K562 (cell line): ENCODE measurements at regions not wholly inside any gene's neighbourhood (a gene's known extent, or its start where the extent isn't known, plus 50 kb on each side); places are given as distances from the start of the nearest gene placed in this dataset.

Experiments
- ATAC-seq: fragments of 200-7000 bp; cut with Tn5 transposase; 3 replicates; pipeline ENCODE4 v1.9.1; 2020; ENCODE audit warnings: moderate library complexity
- BruUV-seq: library from RNA; stranded (reverse); fragments of 400-500 nt; replicated peaks from 2 replicates; lab custom pipeline; 2021; lab: Mats Ljungman, UMichigan
- CTCF ChIA-PET: fragments of 300-600 bp; formaldehyde crosslinking; extraction: SDS; loops from one replicate; lab custom pipeline; 2021; ENCODE audit warnings: low intra/inter-chr PET ratio; lab: Yijun Ruan, JAX
- POLR2A ChIA-PET: fragments of 300-600, 350-650 bp; sonication (Branson Sonifier 250); formaldehyde crosslinking; extraction: SDS; loops from one replicate; lab custom pipeline; 2021; ENCODE audit warnings: antibody characterized with exemption, inconsistent platforms; lab: Yijun Ruan, JAX
- DNase-seq, 4 experiments: peaks; one replicate each; pipeline versions ENCODE4 v3.0.0 to v3.0.0-alpha.2; 2011 to 2018; ENCODE audit warnings: low spot score in 3 of 4, mixed read lengths in 3 of 4; ENCODE audit errors: extremely low read depth in 1 of 4
- FAIRE-seq: peaks from 2 replicates; lab custom pipeline; 2011; peaks lifted over from hg19 to GRCh38; lab: Jason Lieb, UNC
- H2AFZ ChIP-seq: 2 replicates; pipeline ENCODE4 v1.6.0; 2011; ENCODE audit warnings: low read depth, low read length, control low read depth, inconsistent platforms
- H3K27ac ChIP-seq: fragments of 200-600 bp; 3 replicates; pipeline ENCODE4 v1.8.0; 2011; ENCODE audit warnings: low read depth, mild to moderate bottlenecking, control low read depth, inconsistent platforms, low read length, moderate library complexity, mixed read lengths; ENCODE audit errors: extremely low read depth
- H3K27me3 ChIP-seq, 2 experiments: fragments of 300-600 bp in 1 of 2; 2 replicates in 1 of 2; 3 replicates in 1 of 2; pipeline versions ENCODE4 v1.6.0 to v1.8.0; 2011; ENCODE audit warnings: inconsistent platforms in 2 of 2, low read length in 2 of 2, mild to moderate bottlenecking in 1 of 2, mixed read lengths in 1 of 2, moderate library complexity in 1 of 2; ENCODE audit not compliant: control insufficient read depth in 2 of 2, insufficient read depth in 2 of 2
- H3K36me3 ChIP-seq: fragments of 300-600 bp; 3 replicates; pipeline ENCODE4 v1.8.0; 2011; ENCODE audit warnings: mild to moderate bottlenecking, low read length, inconsistent platforms; ENCODE audit not compliant: control insufficient read depth, insufficient read depth
- H3K4me1 ChIP-seq, 2 experiments: fragments of 200-600 bp in 1 of 2; replicated peaks in 1 of 2; 2 replicates in 1 of 2; 3 replicates in 1 of 2; pipeline versions ENCODE4 v1.5.1 to v1.8.0; 2011; ENCODE audit warnings: inconsistent platforms in 2 of 2, low read length in 2 of 2, mild to moderate bottlenecking in 1 of 2, mixed read lengths in 1 of 2, moderate library complexity in 1 of 2; ENCODE audit not compliant: control insufficient read depth in 2 of 2, insufficient read depth in 2 of 2
- H3K4me2 ChIP-seq: 2 replicates; pipeline ENCODE4 v1.6.1; 2011; ENCODE audit warnings: low read length, control low read depth, inconsistent platforms, mixed read lengths; ENCODE audit not compliant: insufficient read depth
- H3K4me3 ChIP-seq: fragments of 200-600 bp; sonication (generic), shearing (Covaris generic); 2 replicates; pipeline ENCODE4 v1.5.1; 2016; ENCODE audit warnings: control low read depth, inconsistent platforms
- H3K79me2 ChIP-seq: fragments of 200-600 bp; 3 replicates; pipeline ENCODE4 v1.8.0; 2011; ENCODE audit warnings: low read length, inconsistent platforms; ENCODE audit not compliant: control insufficient read depth, insufficient read depth
- H3K9ac ChIP-seq, 2 experiments: 2 replicates each; pipeline versions ENCODE4 v1.6.0 to v1.6.1; 2011; ENCODE audit warnings: low read depth in 2 of 2, low read length in 2 of 2, control low read depth in 1 of 2, inconsistent platforms in 1 of 2, mild to moderate bottlenecking in 1 of 2, mixed read lengths in 1 of 2; ENCODE audit not compliant: insufficient read depth in 1 of 2
- H3K9me1 ChIP-seq: one replicate; pipeline ENCODE4 v1.6.0; 2011; ENCODE audit warnings: inconsistent platforms, mild to moderate bottlenecking, low read length, moderate library complexity; ENCODE audit not compliant: control insufficient read depth, insufficient read depth
- H3K9me3 ChIP-seq: replicated peaks from 2 replicates; pipeline ENCODE4 v1.5.1; 2011; ENCODE audit warnings: low read depth, low read length, inconsistent platforms; ENCODE audit not compliant: control insufficient read depth, insufficient read depth
- H4K20me1 ChIP-seq: replicated peaks from 2 replicates; pipeline ENCODE4 v1.6.1; 2011; ENCODE audit warnings: low read length, inconsistent platforms, mixed read lengths; ENCODE audit not compliant: control insufficient read depth, insufficient read depth
- ASH1L ChIP-seq: fragments of 450-650 bp; IDR thresholded peaks from 2 replicates; pipeline ENCODE4 v1.6.1; 2018; ENCODE audit warnings: borderline replicate concordance, mild to moderate bottlenecking, low read depth; ENCODE audit not compliant: partially characterized antibody
- E2F8 ChIP-seq: fragments of 450-650 bp; IDR thresholded peaks from 2 replicates; pipeline ENCODE4 v1.7.1; 2018; ENCODE audit warnings: mild to moderate bottlenecking, low read depth; ENCODE audit not compliant: partially characterized antibody
- IRF2 ChIP-seq: sonication (generic); formaldehyde crosslinking; IDR thresholded peaks from 2 replicates; pipeline ENCODE4 v1.8.1; 2022; ENCODE audit warnings: mild to moderate bottlenecking, missing genetic modification reagents
- NFIX ChIP-seq: fragments of 250-450 bp; sonication (Bioruptor Pico); IDR thresholded peaks from 2 replicates; pipeline ENCODE4 v1.4.0; 2020; ENCODE audit warnings: low read depth, mild to moderate bottlenecking, moderate library complexity
- NKRF ChIP-seq: fragments of 450-650 bp; IDR thresholded peaks from 2 replicates; pipeline ENCODE4 v1.6.1; 2016; ENCODE audit warnings: borderline replicate concordance
- NRF1 ChIP-seq, 2 experiments: fragments of 450-650 bp; IDR thresholded peaks in 1 of 2; conservative IDR thresholded peaks in 1 of 2; 2 replicates each; pipeline ENCODE4 v1.6.1; 2014; ENCODE audit warnings: mild to moderate bottlenecking in 2 of 2
- TAF7 ChIP-seq: fragments of 450-650 bp; IDR thresholded peaks from 2 replicates; pipeline ENCODE4 v1.6.1; 2016; ENCODE audit warnings: missing genetic modification characterization, missing compliant biosample characterization
- TFAP4 ChIP-seq: sonication (generic); formaldehyde crosslinking; IDR thresholded peaks from 2 replicates; pipeline ENCODE4 v1.8.0; 2022; ENCODE audit warnings: missing genetic modification reagents, mild to moderate bottlenecking, moderate library complexity, borderline replicate concordance
- TFE3 ChIP-seq: fragments of 450-650 bp; formaldehyde crosslinking; IDR thresholded peaks from 2 replicates; pipeline ENCODE4 v1.4.0; 2020; ENCODE audit warnings: mild to moderate bottlenecking, mixed read lengths
- ZNF408 ChIP-seq: fragments of 250-450 bp; sonication (Bioruptor Pico); IDR thresholded peaks from 2 replicates; pipeline ENCODE4 v1.4.0; 2020; ENCODE audit warnings: low read depth, mild to moderate bottlenecking, moderate library complexity
- ZNF695 ChIP-seq: fragments of 450-650 bp; formaldehyde crosslinking; IDR thresholded peaks from 2 replicates; pipeline ENCODE4 v1.4.0; 2020; ENCODE audit warnings: mild to moderate bottlenecking, moderate library complexity
- in situ Hi-C: fragments of 300-500 bp; cut with MboI; formaldehyde crosslinking; loops from 4 replicates; pipeline ENCODE4 v1.15.0; 2018; ENCODE audit warnings: inconsistent platforms, mixed read lengths
- intact Hi-C: fragments of 100-400 bp; cut with micrococcal nuclease; formaldehyde crosslinking; loops from 2 replicates; pipeline ENCODE4 v1.14.2; 2022

- TF ChIP-seq E2F8, result no peak
- TF ChIP-seq NKRF, result no peak
Observed at GRCh38 chr10:53358536-53358935, 586.0 kb upstream of the MBL2 start (continued).

GRCh38 chr10:53357587-53357986 lies 585.0 kb upstream of the MBL2 start:
- H3K27ac ChIP-seq, result no peak overlapping the region
- POLR2A ChIA-PET, result no interaction called here
- H4K20me1 ChIP-seq, result no peaks in the 10 kb centered on the region
- no peaks in the 10 kb centered on the region for H3K36me3 ChIP-seq
- H3K27me3 ChIP-seq, result no peaks in the 10 kb centered on the region
- no peak overlapping the region for H3K4me3 ChIP-seq
- no peak overlapping the region for H3K9ac ChIP-seq
- no peak overlapping the region for H3K4me2 ChIP-seq
- FAIRE-seq, result no peak
- no peaks in the 10 kb centered on the region for H3K79me2 ChIP-seq
- no peak for DNase-seq
- CTCF ChIA-PET, result no interaction called here
- H2AFZ ChIP-seq, result no peak overlapping the region
- in situ Hi-C loops (no loop called here), intact Hi-C loops (no loop called here)
- H3K4me1 ChIP-seq, result no peaks in the 10 kb centered on the region
- ATAC-seq, result no peak
- H3K9me1 ChIP-seq, result no peaks in the 10 kb centered on the region
- BruUV-seq, result no TSS peak
- H3K9me3 ChIP-seq, result no peaks in the 10 kb centered on the region
- TF ChIP-seq NRF1 (conservative IDR thresholded peaks at IDR 0.05 in 1 of 2, IDR thresholded peaks at IDR 0.05 in 1 of 2) (no peak), TAF7 (no peak), NFIX (CRISPR knock-in tag) (no peak), TFAP4 (CRISPR knock-in tag) (no peak), ASH1L (no peak), TFE3 (CRISPR knock-in tag) (no peak), E2F8 (no peak), IRF2 (CRISPR knock-in tag) (no peak), ZNF695 (CRISPR knock-in tag) (no peak), ZNF408 (CRISPR knock-in tag) (no peak)
